NCI-H128 (cell line): ENCODE measurements at regions not wholly inside any gene's neighbourhood (a gene's known extent, or its start where the extent isn't known, plus 50 kb on each side); places are given as distances from the start of the nearest gene placed in this dataset.

Source experiments
- DNase-seq: peaks from one replicate; lab custom pipeline; 2025; ENCODE audit not compliant: unreplicated experiment; lab: John Stamatoyannopoulos, UW

- DNase-seq: no peak
These were observed 85.2 kb upstream of the ARHGAP20 start for GRCh38 chr11:110797453-110797852.

- DNase-seq: no peak
These were observed 82.9 kb upstream of the ARHGAP20 start for GRCh38 chr11:110795112-110795624.

- no peak for DNase-seq
These were observed 81.3 kb upstream of the ARHGAP20 start for GRCh38 chr11:110793556-110793955.

- no peak for DNase-seq
These were observed 79.4 kb upstream of the ARHGAP20 start for GRCh38 chr11:110791621-110792020.

GRCh38 chr11:110787680-110788079, 75.4 kb upstream of the ARHGAP20 start:
- no peak for DNase-seq

- no peak for DNase-seq
These were observed 74.1 kb upstream of the ARHGAP20 start for GRCh38 chr11:110786226-110786902.

- no peak for DNase-seq
These were observed 73.2 kb upstream of the ARHGAP20 start for GRCh38 chr11:110785398-110785797.

GRCh38 chr11:110782616-110783015, 70.4 kb upstream of the ARHGAP20 start:
- DNase-seq: no peak

- no peak for DNase-seq
These were observed 66.9 kb upstream of the ARHGAP20 start for GRCh38 chr11:110779108-110779507.

GRCh38 chr11:110778343-110778742, 66.1 kb upstream of the ARHGAP20 start:
- DNase-seq: no peak

GRCh38 chr11:110777775-110778174, 65.5 kb upstream of the ARHGAP20 start:
- no peak for DNase-seq

- no peak for DNase-seq
These were observed 63.8 kb upstream of the ARHGAP20 start for GRCh38 chr11:110776081-110776480.

- DNase-seq: no peak
These were observed 62.1 kb upstream of the ARHGAP20 start for GRCh38 chr11:110774138-110775014.

GRCh38 chr11:110773442-110773841, 61.2 kb upstream of the ARHGAP20 start:
- no peak for DNase-seq

- no peak for DNase-seq
These were observed 60.6 kb upstream of the ARHGAP20 start for GRCh38 chr11:110772863-110773262.

- no peak for DNase-seq
These were observed 54.1 kb upstream of the ARHGAP20 start for GRCh38 chr11:110766316-110766715.

GRCh38 chr11:110764485-110764884, 52.2 kb upstream of the ARHGAP20 start:
- no peak for DNase-seq

GRCh38 chr11:110763249-110764011, 51.2 kb upstream of the ARHGAP20 start:
- DNase-seq: no peak

- no peak for DNase-seq
These were observed 50.4 kb upstream of the ARHGAP20 start for GRCh38 chr11:110762590-110762989.
